HG03097 (cell line): ENCODE measurements at regions not wholly inside any gene's neighbourhood (a gene's known extent, or its start where the extent isn't known, plus 50 kb on each side); places are given as distances from the start of the nearest gene placed in this dataset.
"Not testable (repeated sequence)": the region's sequence is repeated elsewhere in the genome, so short reads cannot be mapped to it uniquely, and the experiment has no call there.

ENCODE experiments used
- ATAC-seq: cut with Tn5 transposase; IDR thresholded peaks from one replicate; pipeline ENCODE4 v1.9.1; 2021; ENCODE audit not compliant: unreplicated experiment, low FRiP score

- ATAC-seq = no peak
Measured at GRCh38 chr18:61628085-61628484, 264.7 kb downstream of the RNF152 start.

- not testable (repeated sequence) for ATAC-seq
Measured at GRCh38 chr18:61624631-61625030, 268.2 kb downstream of the RNF152 start.

- ATAC-seq = no peak
Measured at GRCh38 chr18:61619783-61620182, 273.0 kb downstream of the RNF152 start.

GRCh38 chr18:61618816-61619215, 274.0 kb downstream of the RNF152 start:
- no peak for ATAC-seq

- ATAC-seq = no peak
Measured at GRCh38 chr18:61616111-61616610, 276.6 kb downstream of the RNF152 start.

- no peak for ATAC-seq
Measured at GRCh38 chr18:61612517-61612916, 279.3 kb downstream of the CDH20 start.

GRCh38 chr18:61609131-61609530, 275.9 kb downstream of the CDH20 start:
- ATAC-seq = no peak

GRCh38 chr18:61608316-61608715, 275.1 kb downstream of the CDH20 start:
- ATAC-seq = no peak

GRCh38 chr18:61607867-61608266, 274.6 kb downstream of the CDH20 start:
- no peak for ATAC-seq

- no peak for ATAC-seq
Measured at GRCh38 chr18:61606759-61607158, 273.5 kb downstream of the CDH20 start.

- ATAC-seq = no peak
Measured at GRCh38 chr18:61606068-61606660, 272.9 kb downstream of the CDH20 start.

GRCh38 chr18:61605376-61606067, 272.3 kb downstream of the CDH20 start:
- ATAC-seq = no peak
